ENCODE measurements at regions not wholly inside any gene's neighbourhood (a gene's known extent, or its start where the extent isn't known, plus 50 kb on each side); places are given as distances from the start of the nearest gene placed in this dataset.

GRCh38 chr4:26104056-26104685 is 190.2 kb downstream of the SMIM20 start:
- no peak for DNase-seq (ENCODE audit: low read depth)

GRCh38 chr4:26105337-26105736 is 191.3 kb downstream of the SMIM20 start:
- DNase-seq (ENCODE audit: low read depth), result peak; percentile 28

DNA sequence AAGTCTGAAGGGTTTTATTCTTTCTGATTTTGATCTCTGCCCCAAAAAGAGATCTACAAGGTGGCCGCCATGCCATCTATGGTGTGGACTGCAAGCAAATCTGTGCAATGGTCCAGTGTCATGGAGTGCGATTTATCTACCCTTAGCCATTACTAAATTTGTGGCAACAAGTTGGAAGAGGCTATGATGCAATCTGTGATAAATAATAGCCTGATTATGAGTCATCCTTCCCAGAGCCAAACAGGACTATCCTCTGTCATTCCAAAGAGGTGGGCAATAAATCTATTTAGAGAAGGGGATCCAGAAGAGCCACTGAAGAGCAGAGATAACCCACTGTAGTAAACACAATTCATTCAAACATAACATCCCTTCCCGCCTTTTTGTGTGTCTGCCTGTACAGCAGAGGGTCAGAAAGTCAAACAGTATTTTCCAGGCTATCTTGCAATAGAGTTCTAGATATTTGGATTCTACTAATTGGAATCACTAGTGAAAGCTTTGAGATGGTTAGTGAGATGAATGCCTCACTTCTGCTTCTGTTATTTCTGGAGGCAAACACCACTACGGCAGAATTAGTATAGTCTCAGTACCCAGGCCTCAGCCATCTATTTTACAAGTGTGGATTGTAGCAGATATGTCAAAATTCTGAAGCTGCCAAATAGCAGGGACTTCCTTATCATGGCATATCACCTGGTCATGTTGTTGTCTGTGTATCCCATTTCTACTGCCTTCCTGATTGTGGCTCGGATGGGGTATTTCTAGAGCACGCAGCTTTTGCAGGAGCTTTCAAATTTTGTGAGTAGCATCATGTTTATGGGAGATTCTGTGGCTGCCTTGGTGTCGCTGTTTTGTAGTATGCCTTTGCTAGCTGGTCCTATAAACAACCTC is 192.0 kb downstream of the SMIM20 start:
- DNase-seq (ENCODE audit: low read depth), result peak; percentile 70

DNA sequence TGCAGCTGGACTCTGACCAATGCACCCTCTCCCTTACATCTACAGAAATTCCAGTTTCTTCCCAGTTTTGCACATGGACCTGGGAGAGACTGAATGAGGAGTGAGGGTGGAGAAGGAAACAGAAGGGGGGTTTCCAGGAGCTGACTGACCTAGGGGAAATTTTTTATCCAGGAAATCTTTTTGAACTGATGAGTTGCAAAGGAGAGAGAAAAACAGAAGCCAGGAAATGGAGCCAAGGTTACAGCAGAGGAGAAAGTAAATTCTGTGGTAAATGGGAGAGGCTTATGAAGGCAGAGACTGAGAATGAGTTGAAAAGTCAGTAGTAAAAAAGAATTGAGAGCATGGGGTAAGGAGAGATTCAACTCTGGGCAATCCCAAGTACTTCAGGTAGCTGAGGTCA is 192.8 kb downstream of the SMIM20 start:
- DNase-seq (ENCODE audit: low read depth), result no peak

DNA sequence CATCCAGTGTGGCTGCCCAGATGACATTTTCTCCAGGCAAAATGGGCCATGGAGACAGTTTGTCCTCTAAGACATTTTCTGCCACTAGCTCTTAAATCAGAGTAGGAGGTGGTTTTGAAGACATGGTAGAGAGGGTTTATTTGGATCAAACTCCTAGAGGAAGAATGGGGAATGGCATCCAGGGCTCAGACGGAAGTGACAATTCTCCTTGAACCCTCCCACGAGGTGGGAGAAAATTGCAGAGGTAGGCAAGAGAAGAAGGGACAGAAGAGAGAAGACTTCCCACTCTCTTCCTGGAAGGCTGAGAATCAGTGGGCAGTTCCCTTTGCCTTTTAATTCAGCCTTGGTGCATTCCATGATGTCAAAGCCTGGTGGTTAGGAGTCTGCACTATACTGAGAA is 194.0 kb downstream of the SMIM20 start:
- DNase-seq (ENCODE audit: low read depth), result no peak

- no peak for DNase-seq (ENCODE audit: low read depth)
Observed at GRCh38 chr4:26110493-26110892, 196.5 kb downstream of the SMIM20 start.

DNA sequence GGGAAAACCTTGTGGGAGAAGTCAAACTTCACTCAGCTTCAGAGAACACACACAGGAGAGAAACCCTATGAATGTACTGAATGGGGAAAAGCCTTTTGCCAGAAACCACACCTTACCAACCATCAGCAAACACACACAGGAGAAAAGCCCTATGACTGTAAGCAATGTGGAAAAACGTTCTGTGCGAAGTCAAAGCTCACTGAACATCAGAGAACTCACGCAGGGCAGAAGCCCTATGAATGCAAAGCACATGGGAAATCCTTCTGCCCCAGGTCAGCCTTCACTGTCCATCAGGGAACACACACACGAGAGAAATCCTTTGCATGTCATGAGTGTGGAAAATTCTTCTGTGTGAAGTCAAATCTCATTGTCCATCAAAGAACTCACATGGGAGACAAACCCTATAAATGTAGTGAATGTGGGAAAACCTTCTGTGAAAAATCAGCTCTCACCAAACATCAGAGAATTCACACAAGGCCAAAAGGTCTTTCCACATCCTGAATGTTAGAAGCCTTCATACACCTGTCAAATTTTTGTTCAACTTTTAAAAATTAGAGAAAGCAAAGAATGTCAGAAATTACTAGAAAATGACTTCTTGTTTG is 199.4 kb downstream of the SMIM20 start:
- no peak for DNase-seq (ENCODE audit: low read depth)

DNA sequence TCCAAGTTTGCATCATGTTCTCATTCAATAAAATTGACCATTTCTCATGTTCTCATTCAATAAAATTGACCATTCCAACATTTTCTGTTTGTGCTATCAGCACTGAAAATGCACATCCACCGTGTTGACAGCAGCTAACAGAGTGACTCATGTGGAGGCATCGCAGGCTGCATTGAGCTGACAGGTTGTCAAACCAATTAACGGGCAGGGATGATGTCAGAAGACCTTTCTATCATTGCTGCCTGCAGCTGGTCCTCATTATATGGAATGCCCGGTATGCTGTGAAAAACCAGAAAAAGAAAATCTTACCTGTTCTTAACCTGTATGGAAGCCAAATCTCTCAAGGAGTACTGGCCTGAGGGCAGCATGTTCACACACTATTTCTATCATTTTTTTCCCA is 202.0 kb downstream of the SMIM20 start:
- peak; percentile 67 for DNase-seq (ENCODE audit: low read depth)

DNA sequence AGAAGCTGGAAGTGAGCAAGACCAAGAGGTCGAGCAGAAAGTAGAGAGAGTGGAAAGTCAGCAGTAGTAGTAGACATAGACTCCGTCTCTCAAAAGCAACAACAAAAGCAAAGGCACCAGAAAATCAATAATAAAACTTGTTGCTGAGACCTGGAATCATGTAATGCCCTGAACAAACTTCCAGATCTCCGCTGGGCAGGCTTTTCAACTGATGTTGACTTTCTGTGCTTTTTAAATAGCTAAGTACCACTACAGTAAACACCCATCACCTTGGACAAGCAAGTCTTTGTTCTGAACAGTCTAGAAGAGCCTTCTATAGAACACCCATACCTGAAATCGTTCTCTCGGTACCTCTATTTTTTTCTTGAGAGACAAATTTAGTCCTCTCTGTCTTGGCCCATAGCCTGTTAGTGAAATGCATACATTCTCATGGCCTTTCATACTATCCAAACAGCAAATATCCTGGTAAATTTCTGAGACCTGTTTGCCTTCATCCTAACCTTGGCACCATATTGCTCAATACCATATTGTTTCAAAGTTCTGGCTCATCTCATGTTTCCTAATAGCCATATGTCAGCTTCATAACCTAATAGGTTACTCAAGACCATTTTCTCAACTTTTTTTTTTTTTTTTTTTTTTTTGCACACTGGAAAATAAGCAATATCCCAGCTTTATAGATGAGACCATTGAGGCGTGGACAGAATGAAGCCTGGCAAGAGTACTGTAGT is 200.6 kb upstream of the RBPJ start:
- no peak for DNase-seq (ENCODE audit: low read depth)

- DNase-seq (ENCODE audit: low read depth), result no peak
Observed at GRCh38 chr4:26122690-26123089, 198.1 kb upstream of the RBPJ start.

GRCh38 chr4:26124753-26125321 is 196.0 kb upstream of the RBPJ start:
- peak; percentile 41 for DNase-seq (ENCODE audit: low read depth)

DNA sequence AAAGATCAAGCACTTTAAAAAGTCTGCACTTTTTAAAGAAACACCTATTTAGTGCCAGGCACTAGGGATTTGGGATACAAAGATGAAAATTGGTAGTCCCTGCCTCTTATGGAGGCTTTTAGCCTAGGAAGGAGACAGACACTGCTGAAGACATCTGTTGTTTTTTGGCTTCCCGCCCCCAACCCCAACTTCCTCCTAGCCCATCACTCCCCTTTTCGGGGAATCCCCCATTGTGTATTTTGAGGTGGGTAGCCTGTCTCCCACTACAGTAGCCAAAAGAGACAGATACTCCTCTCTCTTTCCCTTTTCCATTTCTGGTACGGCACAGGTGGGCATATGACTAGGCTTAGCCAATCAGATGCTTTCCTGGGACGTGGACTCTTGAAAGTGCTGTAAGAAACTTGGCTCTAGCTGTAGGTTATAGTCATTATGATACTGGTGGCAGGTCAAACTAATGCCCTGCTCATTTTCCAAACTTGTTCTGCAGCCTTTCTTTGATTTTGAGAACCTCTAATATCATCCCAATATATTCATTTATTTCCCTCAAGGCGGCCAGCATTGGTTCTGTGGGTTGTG is 194.6 kb upstream of the RBPJ start:
- no peak for DNase-seq (ENCODE audit: low read depth)

- peak; percentile 35 for DNase-seq (ENCODE audit: low read depth)
Observed at GRCh38 chr4:26126994-26127393, 193.8 kb upstream of the RBPJ start.

- DNase-seq (ENCODE audit: low read depth), result peak; percentile 55
Observed at GRCh38 chr4:26127851-26128337, 192.9 kb upstream of the RBPJ start.

GRCh38 chr4:26130173-26130572 is 190.6 kb upstream of the RBPJ start:
- DNase-seq (ENCODE audit: low read depth), result no peak

DNA sequence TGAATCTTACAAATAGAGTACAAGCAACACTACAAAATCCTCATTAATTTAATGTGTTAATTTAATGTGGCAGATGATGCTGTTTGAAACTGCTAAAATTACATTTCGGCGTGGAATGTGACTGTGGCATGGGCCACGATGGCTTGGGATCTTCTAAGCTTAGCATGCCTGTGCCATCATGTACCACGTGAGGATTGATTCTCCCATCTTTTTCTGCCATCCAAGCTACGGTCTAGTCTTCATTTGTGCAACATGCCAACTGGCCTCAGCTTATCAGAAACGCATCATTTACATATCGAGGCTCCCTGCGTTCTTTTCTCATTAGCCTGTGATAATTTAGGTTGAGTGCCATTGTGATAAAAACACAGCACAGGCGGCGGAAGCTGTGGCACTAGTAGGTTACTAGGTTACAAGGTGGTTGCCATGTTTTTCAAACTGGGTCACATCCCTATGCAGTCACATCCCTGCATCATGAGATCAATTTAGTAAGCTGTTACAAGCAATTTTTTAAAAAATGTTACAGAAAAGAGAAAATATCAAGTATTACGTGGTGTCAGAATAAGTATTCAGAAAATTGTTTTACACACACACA is 189.9 kb upstream of the RBPJ start:
- no peak for DNase-seq (ENCODE audit: low read depth)

DNA sequence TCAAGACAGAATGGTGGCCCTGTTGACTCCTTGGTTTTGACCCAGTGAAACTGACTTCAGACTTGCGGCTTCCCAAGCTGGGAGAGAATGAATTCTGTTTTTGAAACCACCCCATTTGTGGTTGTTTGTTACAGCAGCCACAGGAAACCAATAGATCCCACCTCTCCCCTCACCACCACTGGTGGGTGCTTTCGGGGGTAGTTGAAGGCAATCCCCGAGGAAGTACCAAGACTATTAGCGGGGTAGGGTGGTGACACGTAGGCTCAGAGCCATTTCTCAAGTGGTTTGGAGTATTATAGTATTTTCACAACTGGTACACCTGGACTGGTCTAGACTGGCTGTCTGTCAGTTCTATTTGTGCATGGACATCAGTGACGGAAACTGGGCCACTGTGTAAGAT is 189.1 kb upstream of the RBPJ start:
- DNase-seq (ENCODE audit: low read depth), result no peak

- no peak for DNase-seq (ENCODE audit: low read depth)
Observed at GRCh38 chr4:26132858-26133257, 188.0 kb upstream of the RBPJ start.

DNA sequence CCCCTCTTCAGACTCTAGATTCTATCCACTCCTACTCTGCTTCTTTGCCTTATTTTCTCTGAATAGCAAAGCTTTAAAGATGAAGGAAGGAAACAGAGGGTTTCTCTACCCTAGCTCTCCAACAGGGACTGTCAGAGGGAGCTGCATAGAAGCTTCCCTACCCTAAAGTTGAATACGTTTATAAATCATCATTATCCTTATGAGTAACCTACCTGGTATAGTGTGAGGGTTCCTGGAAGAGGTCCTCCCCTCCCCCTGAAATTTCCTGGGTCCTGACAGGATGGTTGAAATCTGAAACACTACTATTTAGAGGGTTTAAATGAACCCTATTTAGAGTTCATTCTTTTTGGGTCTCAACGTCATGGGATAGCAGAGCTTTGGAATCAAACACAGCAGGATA is 187.0 kb upstream of the RBPJ start:
- no peak for DNase-seq (ENCODE audit: low read depth)

GRCh38 chr4:26135331-26135730 is 185.5 kb upstream of the RBPJ start:
- DNase-seq (ENCODE audit: low read depth), result peak; percentile 61

DNA sequence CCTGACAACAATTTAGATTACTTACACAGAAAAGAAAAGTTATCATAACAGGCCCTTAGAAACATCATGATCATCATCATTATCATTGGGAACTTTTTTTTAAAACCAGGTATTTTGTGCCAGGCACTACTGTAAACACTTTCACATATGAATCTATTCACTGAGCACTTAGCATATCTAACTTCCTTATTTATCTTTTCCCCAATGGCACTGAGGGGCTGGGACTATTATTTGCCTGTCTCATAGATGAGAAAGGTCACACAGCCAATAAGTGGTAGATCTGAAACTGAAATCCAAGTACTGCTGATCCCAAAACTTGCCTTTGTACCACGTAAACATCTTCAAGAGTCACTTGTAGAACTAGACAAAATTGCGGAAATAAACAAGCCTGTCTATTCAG is 184.2 kb upstream of the RBPJ start:
- no peak for DNase-seq (ENCODE audit: low read depth)
